ENCODE measurements at regions not wholly inside any gene's neighbourhood (a gene's known extent, or its start where the extent isn't known, plus 50 kb on each side); places are given as distances from the start of the nearest gene placed in this dataset.

- TF ChIP-seq CTCF (conservative IDR thresholded peaks at IDR 0.05; ENCODE audit: low read depth in 2 of 2) (no peak), ETS1 (IDR thresholded peaks at IDR 0.05) (no peak), EZH2phosphoT487 (IDR thresholded peaks at IDR 0.05; ENCODE audit: unreplicated experiment) (no peak)
Measured at GRCh38 chr13:80481588-80481987, 140.7 kb upstream of the SPRY2 start.
